ENCODE measurements at regions not wholly inside any gene's neighbourhood (a gene's known extent, or its start where the extent isn't known, plus 50 kb on each side); places are given as distances from the start of the nearest gene placed in this dataset.

- Histone ChIP-seq H3K4me2 (ENCODE audit: insufficient read depth, low read length) (no peak overlapping the region), H3K9ac (ENCODE audit: insufficient read depth in 1 of 2, low read depth in 2 of 2, low read length in 2 of 2) (no peak overlapping the region), H3K27me3 (ENCODE audit: control insufficient read depth in 2 of 2, insufficient read depth in 2 of 2, low read length in 2 of 2) (no peaks in the 10 kb centered on the region), H3K4me3 (no peak overlapping the region), H3K36me3 (ENCODE audit: control insufficient read depth, insufficient read depth, low read length) (no peaks in the 10 kb centered on the region), H2AFZ (ENCODE audit: low read depth, low read length) (no peak overlapping the region), H3K79me2 (ENCODE audit: control insufficient read depth, insufficient read depth, low read length) (no peaks in the 10 kb centered on the region), H3K4me1 (replicated peaks in 1 of 2; ENCODE audit: control insufficient read depth in 2 of 2, insufficient read depth in 2 of 2, low read length in 2 of 2) (no peaks in the 10 kb centered on the region), H4K20me1 (replicated peaks; ENCODE audit: control insufficient read depth, insufficient read depth, low read length) (no peaks in the 10 kb centered on the region), H3K9me3 (replicated peaks; ENCODE audit: control insufficient read depth, insufficient read depth, low read depth, low read length) (no peaks in the 10 kb centered on the region), H3K9me1 (ENCODE audit: control insufficient read depth, insufficient read depth, low read length) (no peaks in the 10 kb centered on the region), H3K27ac (ENCODE audit: extremely low read depth, low read depth, low read length) (no peak overlapping the region)
- in situ Hi-C loops (cut with MboI) (no loop called here), intact Hi-C loops (cut with micrococcal nuclease) (no loop called here)
- BruUV-seq (replicated peaks) = no TSS peak
- POLR2A ChIA-PET = no interaction called here
- ATAC-seq (no peak), FAIRE-seq (no peak), DNase-seq (ENCODE audit: extremely low read depth in 1 of 4, low spot score in 3 of 4) (no peak)
- CTCF ChIA-PET (ENCODE audit: low intra/inter-chr PET ratio) = no interaction called here
- TF ChIP-seq GATA2 (CRISPR knock-in tag; IDR thresholded peaks at IDR 0.05) (no peak), MCM3 (IDR thresholded peaks at IDR 0.05) (no peak), SAP30 (IDR thresholded peaks at IDR 0.05; ENCODE audit: borderline replicate concordance, insufficient read depth, low read depth, low read length, poor library complexity, severe bottlenecking) (no peak), ZBTB12 (CRISPR knock-in tag; IDR thresholded peaks at IDR 0.05) (no peak), IRF9 (tag; IDR thresholded peaks at IDR 0.05) (no peak), GTF3C2 (IDR thresholded peaks at IDR 0.05; ENCODE audit: borderline replicate concordance, extremely low read depth, insufficient read length) (no peak)
Measured at GRCh38 chr9:31185831-31186230, 1198.6 kb upstream of the ACO1 start.

Measured in K562 (cell line).